ENCODE measurements at regions not wholly inside any gene's neighbourhood (a gene's known extent, or its start where the extent isn't known, plus 50 kb on each side); places are given as distances from the start of the nearest gene placed in this dataset.

DNA sequence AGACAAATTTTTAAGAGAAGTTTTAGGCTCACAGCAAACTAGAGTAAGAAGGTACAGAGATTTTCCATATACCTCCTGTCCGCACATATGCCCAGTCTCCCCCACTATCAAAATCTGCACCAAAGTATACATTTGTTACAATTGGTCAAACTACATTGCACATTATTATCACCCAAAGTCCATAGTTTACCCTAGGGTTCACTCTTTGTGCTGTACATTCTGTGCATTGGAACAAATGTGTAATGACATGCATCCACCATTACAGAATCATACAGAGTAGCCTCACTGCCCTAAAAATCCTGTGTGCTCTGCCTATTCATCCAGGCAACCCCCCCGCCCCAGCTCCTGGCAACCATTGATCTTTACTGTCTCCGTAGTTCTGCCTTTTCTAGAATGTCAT lies 61.7 kb upstream of the SPRED2 start:
- H3K27ac ChIP-seq = no peak overlapping the region
- no peak for DNase-seq
- TF ChIP-seq, protein P1, sequence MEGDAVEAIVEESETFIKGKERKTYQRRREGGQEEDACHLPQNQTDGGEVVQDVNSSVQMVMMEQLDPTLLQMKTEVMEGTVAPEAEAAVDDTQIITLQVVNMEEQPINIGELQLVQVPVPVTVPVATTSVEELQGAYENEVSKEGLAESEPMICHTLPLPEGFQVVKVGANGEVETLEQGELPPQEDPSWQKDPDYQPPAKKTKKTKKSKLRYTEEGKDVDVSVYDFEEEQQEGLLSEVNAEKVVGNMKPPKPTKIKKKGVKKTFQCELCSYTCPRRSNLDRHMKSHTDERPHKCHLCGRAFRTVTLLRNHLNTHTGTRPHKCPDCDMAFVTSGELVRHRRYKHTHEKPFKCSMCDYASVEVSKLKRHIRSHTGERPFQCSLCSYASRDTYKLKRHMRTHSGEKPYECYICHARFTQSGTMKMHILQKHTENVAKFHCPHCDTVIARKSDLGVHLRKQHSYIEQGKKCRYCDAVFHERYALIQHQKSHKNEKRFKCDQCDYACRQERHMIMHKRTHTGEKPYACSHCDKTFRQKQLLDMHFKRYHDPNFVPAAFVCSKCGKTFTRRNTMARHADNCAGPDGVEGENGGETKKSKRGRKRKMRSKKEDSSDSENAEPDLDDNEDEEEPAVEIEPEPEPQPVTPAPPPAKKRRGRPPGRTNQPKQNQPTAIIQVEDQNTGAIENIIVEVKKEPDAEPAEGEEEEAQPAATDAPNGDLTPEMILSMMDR (IDR thresholded peaks at IDR 0.05) = no peak
- no peaks in the 10 kb centered on the region for H3K27me3 ChIP-seq
- no peaks in the 10 kb centered on the region for H3K9me3 ChIP-seq
- H3K4me3 ChIP-seq = no peak overlapping the region
- in situ Hi-C loops (cut with MboI; ENCODE audit: low pct_ligation_motif_present in 1 of 4, low pct_unique_long_range_greater_than_20kb in 1 of 4, low sequenced_read_pairs in 3 of 4) (no loop called here), intact Hi-C loops (cut with DNase I; ENCODE audit: low total_unique reads) (no loop called here)
- peaks cover 0 to 12% (median 6%) of the 10 kb centered on the region in 4 donors for H3K4me1 ChIP-seq
- H3K36me3 ChIP-seq = no peaks in the 10 kb centered on the region
- whole genome bisulfite sequencing, 2 donors (ENCODE audit: low coverage in 1 of 2) = 96 to 100% methylated on average over 3 of the region's 3 CpGs

DNA sequence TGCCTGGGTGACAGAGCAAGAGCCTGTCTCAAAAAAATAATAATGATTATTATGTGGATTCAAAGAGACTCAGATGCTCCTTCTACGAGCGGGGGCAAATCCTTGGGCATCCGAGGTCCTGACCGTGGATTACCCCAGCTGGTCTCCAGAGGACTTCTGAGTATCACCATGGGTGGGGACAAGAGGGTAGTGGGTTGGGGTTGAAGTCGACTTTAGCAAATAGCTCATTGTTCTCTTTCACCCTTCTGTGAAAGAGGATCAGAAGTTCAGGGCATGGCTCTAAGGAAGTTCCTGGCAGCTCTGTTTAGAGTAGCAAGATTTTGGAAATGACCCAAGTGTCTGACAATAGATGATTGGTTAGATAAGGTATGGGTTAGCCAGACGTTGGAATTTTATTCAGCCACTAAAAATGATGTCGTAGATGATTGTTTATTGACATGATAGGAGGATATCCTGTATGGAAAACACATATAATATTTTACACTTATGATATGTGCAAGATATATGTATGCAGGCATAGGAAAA lies 59.0 kb upstream of the SPRED2 start:
- Histone ChIP-seq H3K27ac (no peak overlapping the region), H3K36me3 (no peaks in the 10 kb centered on the region), H3K9me3 (no peaks in the 10 kb centered on the region), H3K27me3 (no peaks in the 10 kb centered on the region), H3K4me3 (no peak overlapping the region), H3K4me1 (peaks cover 0 to 13% (median 6%) of the 10 kb centered on the region in 4 donors)
- TF ChIP-seq POLR2A (IDR thresholded peaks at IDR 0.05) (no peak), EP300 (IDR thresholded peaks at IDR 0.05; ENCODE audit: low read depth) (no peak), POLR2AphosphoS5 (IDR thresholded peaks at IDR 0.05) (no peak)
- TF ChIP-seq, protein P1 (IDR thresholded peaks at IDR 0.05) = no peak
- intact Hi-C loops (cut with DNase I; ENCODE audit: low total_unique reads) = no loop called here
- DNase-seq = no peak
- in situ Hi-C loops (cut with MboI; ENCODE audit: low pct_ligation_motif_present in 1 of 4, low pct_unique_long_range_greater_than_20kb in 1 of 4, low sequenced_read_pairs in 3 of 4) = no loop called here
- WGBS, 2 donors (ENCODE audit: low coverage in 1 of 2) = 17 to 38% methylated on average over 2 to 7 of the region's 7 CpGs

DNA sequence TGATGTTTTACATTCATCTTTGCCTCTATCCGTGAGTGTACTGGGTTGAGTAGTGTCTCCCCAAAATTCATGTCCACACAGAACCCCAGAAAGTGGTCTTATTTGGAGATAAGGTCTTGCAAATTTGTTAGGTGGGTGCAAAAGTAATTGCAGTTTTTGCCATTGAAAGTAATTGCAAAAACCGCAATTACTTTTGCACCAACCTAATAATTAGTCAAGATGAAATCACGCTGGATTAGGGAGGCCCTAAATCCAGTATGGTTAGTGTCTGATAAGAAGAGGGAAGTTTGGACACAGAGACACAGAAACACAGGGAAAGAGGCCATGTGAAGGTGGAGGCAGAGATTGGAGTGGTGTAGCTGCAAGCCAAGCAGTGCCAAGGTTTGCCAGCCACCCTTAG lies 57.8 kb upstream of the SPRED2 start:
- 84 to 90% methylated on average over 2 to 3 of the region's 3 CpGs for WGBS, 2 donors (ENCODE audit: low coverage in 1 of 2)
- DNase-seq = no peak
- in situ Hi-C loops (cut with MboI; ENCODE audit: low pct_ligation_motif_present in 1 of 4, low pct_unique_long_range_greater_than_20kb in 1 of 4, low sequenced_read_pairs in 3 of 4) (no loop called here), intact Hi-C loops (cut with DNase I; ENCODE audit: low total_unique reads) (no loop called here)
- Histone ChIP-seq H3K27me3 (no peaks in the 10 kb centered on the region), H3K9me3 (no peaks in the 10 kb centered on the region), H3K4me3 (no peak overlapping the region), H3K36me3 (no peaks in the 10 kb centered on the region), H3K4me1 (peaks cover 0 to 13% (median 6%) of the 10 kb centered on the region in 4 donors), H3K27ac (no peak overlapping the region)
- TF ChIP-seq POLR2A (IDR thresholded peaks at IDR 0.05) = no peak
- no peak for TF ChIP-seq POLR2AphosphoS5 (IDR thresholded peaks at IDR 0.05)
- TF ChIP-seq, protein P1 (IDR thresholded peaks at IDR 0.05) = no peak
- no peak for TF ChIP-seq EP300 (IDR thresholded peaks at IDR 0.05; ENCODE audit: low read depth)

DNA sequence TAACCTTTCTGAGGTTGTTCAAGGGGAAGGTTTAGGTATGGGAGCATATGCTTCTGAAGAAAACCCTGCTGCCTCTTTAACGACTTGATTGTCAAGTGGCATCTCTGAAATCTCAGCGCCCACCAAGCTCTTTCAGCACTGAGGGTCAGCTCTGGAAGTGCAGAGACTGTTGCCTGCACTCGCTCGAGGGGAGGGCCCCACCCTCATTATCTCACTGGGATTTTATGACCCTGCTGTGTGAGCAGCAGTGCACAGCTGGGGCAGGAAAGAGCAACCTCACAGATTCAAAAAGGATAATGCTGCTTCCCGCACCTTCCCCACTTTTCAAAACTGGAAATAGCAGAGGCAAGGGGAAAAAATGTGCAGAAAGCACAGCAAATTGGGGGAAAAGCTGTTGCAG lies 56.9 kb upstream of the SPRED2 start:
- 50% methylated on average over 5 of the region's 5 CpGs; no CpG with 5 or more reads in 1 of the 2 donors for WGBS, 2 donors (ENCODE audit: low coverage in 1 of 2)
- peak; percentile 43 for DNase-seq
- Histone ChIP-seq H3K4me3 (no peak overlapping the region), H3K36me3 (no peaks in the 10 kb centered on the region), H3K4me1 (peaks cover 0 to 13% (median 6%) of the 10 kb centered on the region in 4 donors), H3K27me3 (no peaks in the 10 kb centered on the region), H3K27ac (no peak overlapping the region), H3K9me3 (no peaks in the 10 kb centered on the region)
- in situ Hi-C loops (cut with MboI; ENCODE audit: low pct_ligation_motif_present in 1 of 4, low pct_unique_long_range_greater_than_20kb in 1 of 4, low sequenced_read_pairs in 3 of 4) (no loop called here), intact Hi-C loops (cut with DNase I; ENCODE audit: low total_unique reads) (no loop called here)
- no peak for TF ChIP-seq EP300 (IDR thresholded peaks at IDR 0.05; ENCODE audit: low read depth)
- TF ChIP-seq, protein P1 (IDR thresholded peaks at IDR 0.05) = no peak
